ENCODE measurements at regions not wholly inside any gene's neighbourhood (a gene's known extent, or its start where the extent isn't known, plus 50 kb on each side); places are given as distances from the start of the nearest gene placed in this dataset.

- Histone ChIP-seq H3K36me3 (no peaks in the 10 kb centered on the region), H3K4me3 (ENCODE audit: low read depth, low read length) (no peak overlapping the region), H3K27me3 (no peaks in the 10 kb centered on the region), H3K4me1 (peaks cover under 1% of the 10 kb centered on the region; the same call in 1 of the 2 replicates), H3K9me3 (no peaks in the 10 kb centered on the region)
- TF ChIP-seq, protein P1, sequence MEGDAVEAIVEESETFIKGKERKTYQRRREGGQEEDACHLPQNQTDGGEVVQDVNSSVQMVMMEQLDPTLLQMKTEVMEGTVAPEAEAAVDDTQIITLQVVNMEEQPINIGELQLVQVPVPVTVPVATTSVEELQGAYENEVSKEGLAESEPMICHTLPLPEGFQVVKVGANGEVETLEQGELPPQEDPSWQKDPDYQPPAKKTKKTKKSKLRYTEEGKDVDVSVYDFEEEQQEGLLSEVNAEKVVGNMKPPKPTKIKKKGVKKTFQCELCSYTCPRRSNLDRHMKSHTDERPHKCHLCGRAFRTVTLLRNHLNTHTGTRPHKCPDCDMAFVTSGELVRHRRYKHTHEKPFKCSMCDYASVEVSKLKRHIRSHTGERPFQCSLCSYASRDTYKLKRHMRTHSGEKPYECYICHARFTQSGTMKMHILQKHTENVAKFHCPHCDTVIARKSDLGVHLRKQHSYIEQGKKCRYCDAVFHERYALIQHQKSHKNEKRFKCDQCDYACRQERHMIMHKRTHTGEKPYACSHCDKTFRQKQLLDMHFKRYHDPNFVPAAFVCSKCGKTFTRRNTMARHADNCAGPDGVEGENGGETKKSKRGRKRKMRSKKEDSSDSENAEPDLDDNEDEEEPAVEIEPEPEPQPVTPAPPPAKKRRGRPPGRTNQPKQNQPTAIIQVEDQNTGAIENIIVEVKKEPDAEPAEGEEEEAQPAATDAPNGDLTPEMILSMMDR (IDR thresholded peaks at IDR 0.05; ENCODE audit: low read depth, low read length) = no peak
- DNase-seq = no peak
These were observed 139.4 kb downstream of the BMS1 start for GRCh38 chr10:42921951-42922350.

DNA sequence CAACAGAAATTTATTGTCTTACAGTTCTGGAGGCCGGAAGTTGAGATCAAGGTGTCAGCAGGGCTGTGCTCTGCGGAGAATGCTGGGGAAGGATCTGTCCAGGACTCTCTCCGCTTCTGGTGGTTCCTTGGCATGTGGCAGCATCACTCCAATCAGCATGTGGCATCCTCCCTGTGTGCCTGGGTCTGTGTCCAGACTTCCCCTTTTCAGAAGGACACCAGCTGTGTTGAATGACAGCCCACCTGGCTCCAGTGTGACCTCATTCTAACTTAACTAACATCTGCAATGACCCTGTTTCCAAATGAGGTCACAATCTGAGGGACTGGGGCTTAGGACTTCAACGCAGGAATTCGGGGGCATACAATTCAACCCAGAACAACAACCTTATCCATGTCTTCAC lies 141.9 kb downstream of the BMS1 start:
- DNase-seq = no peak
- TF ChIP-seq, protein P1 (IDR thresholded peaks at IDR 0.05; ENCODE audit: low read depth, low read length) = no peak
- no peaks in the 10 kb centered on the region for H3K9me3 ChIP-seq
- H3K4me1 ChIP-seq = peaks cover 3% of the 10 kb centered on the region; the same call in 1 of the 2 replicates
- no peaks in the 10 kb centered on the region for H3K36me3 ChIP-seq
- no peak overlapping the region for H3K4me3 ChIP-seq (ENCODE audit: low read depth, low read length)
- no peaks in the 10 kb centered on the region for H3K27me3 ChIP-seq

DNA sequence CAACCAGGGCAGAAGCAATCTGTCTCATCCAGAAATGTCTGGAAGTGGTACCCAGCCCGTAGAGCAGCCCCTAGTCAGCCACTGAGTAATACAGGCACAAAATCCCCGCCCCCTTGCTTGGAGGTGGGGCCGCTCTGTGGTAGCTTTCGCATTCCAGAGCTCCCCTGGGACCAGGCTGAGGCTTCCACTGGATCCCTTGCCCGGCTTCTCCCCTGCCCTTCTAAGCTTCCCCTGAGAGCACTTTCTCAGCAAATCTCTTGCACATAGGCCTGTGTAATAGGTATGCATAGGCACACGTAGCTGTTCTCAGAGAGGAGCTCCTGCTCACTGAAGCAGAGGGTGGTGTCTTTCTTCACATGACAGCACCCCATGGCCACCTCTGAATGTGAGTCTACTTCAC lies 144.2 kb downstream of the BMS1 start:
- no peaks in the 10 kb centered on the region for H3K36me3 ChIP-seq
- TF ChIP-seq, protein P1 (IDR thresholded peaks at IDR 0.05; ENCODE audit: low read depth, low read length) = no peak
- H3K4me3 ChIP-seq (ENCODE audit: low read depth, low read length) = no peak overlapping the region
- peak; percentile 79 for DNase-seq
- H3K9me3 ChIP-seq = no peaks in the 10 kb centered on the region
- peaks cover 3% of the 10 kb centered on the region; the same call in 1 of the 2 replicates for H3K4me1 ChIP-seq
- H3K27me3 ChIP-seq = no peaks in the 10 kb centered on the region

- no peaks in the 10 kb centered on the region for H3K36me3 ChIP-seq
- no peak overlapping the region for H3K4me3 ChIP-seq (ENCODE audit: low read depth, low read length)
- DNase-seq = no peak
- TF ChIP-seq, protein P1 (IDR thresholded peaks at IDR 0.05; ENCODE audit: low read depth, low read length) = no peak
- H3K4me1 ChIP-seq = peaks cover 3% of the 10 kb centered on the region; the same call in 1 of the 2 replicates
- no peaks in the 10 kb centered on the region for H3K9me3 ChIP-seq
- no peaks in the 10 kb centered on the region for H3K27me3 ChIP-seq
These were observed 145.5 kb downstream of the BMS1 start for GRCh38 chr10:42928064-42928463.

DNA sequence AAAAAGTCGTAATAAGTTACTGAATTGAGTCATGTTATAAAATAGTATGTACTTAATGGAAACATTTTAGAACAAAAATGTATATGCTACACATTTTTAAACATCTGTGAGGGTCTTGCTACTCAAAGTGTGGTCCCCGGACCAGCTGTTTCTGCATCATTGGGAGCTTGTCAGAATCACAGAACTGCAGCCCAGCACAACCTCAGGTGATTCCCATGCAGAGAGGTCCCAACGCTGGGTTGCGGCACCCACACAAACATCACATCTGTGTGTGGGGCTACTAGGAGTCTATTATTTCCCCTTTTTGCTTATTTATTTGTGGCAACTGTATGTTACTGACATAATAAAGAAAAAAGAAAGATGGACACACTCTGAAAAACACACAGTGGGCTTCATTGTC lies 146.6 kb downstream of the BMS1 start:
- no peaks in the 10 kb centered on the region for H3K27me3 ChIP-seq
- peaks cover 6% of the 10 kb centered on the region; the same call in 1 of the 2 replicates for H3K4me1 ChIP-seq
- DNase-seq = no peak
- H3K9me3 ChIP-seq = no peaks in the 10 kb centered on the region
- H3K36me3 ChIP-seq = no peaks in the 10 kb centered on the region
- H3K4me3 ChIP-seq (ENCODE audit: low read depth, low read length) = no peak overlapping the region
- TF ChIP-seq, protein P1 (IDR thresholded peaks at IDR 0.05; ENCODE audit: low read depth, low read length) = no peak

- Histone ChIP-seq H3K9me3 (no peaks in the 10 kb centered on the region), H3K27me3 (no peaks in the 10 kb centered on the region), H3K4me1 (peaks cover 9% of the 10 kb centered on the region; the same call in 1 of the 2 replicates), H3K36me3 (no peaks in the 10 kb centered on the region), H3K4me3 (ENCODE audit: low read depth, low read length) (no peak overlapping the region)
- DNase-seq = no peak
- TF ChIP-seq, protein P1 (IDR thresholded peaks at IDR 0.05; ENCODE audit: low read depth, low read length) = no peak
These were observed 146.9 kb upstream of the RET start for GRCh38 chr10:42929993-42930392.

All from BE2C (cell line).